Transverse colon (tissue), 4 donors: ENCODE measurements at regions not wholly inside any gene's neighbourhood (a gene's known extent, or its start where the extent isn't known, plus 50 kb on each side); places are given as distances from the start of the nearest gene placed in this dataset.

Experiments
- DNase-seq: peaks from one replicate; pipeline ENCODE4 v3.0.0-alpha.2; 2019
- H3K27ac ChIP-seq, 4 donors: fragments of 200-600 bp; sonication (generic); 2 replicates each; pipeline ENCODE4 v1.5.1; 2016 to 2018; ENCODE audit warnings: inconsistent platforms in 4 of 4
- H3K27me3 ChIP-seq: fragments of 200-600 bp; sonication (generic); 2 replicates; pipeline ENCODE4 v1.5.1; 2017; ENCODE audit warnings: inconsistent platforms
- H3K36me3 ChIP-seq, 4 donors: fragments of 200-600 bp; sonication (generic); 2 replicates each; pipeline ENCODE4 v1.5.1; 2017 to 2019; ENCODE audit warnings: inconsistent platforms in 4 of 4
- H3K4me1 ChIP-seq, 4 donors: fragments of 200-600 bp; sonication (generic); 2 replicates each; pipeline ENCODE4 v1.5.1; 2017 to 2020; ENCODE audit warnings: inconsistent platforms in 4 of 4
- H3K4me3 ChIP-seq, 4 donors: fragments of 200-600 bp; sonication (generic); 1 replicate in 1 of 4; 2 replicates in 3 of 4; pipeline versions ENCODE4 v1.5.1 to v1.6.1; 2017 to 2019; ENCODE audit warnings: inconsistent platforms in 4 of 4
- H3K9me3 ChIP-seq, 2 donors: fragments of 200-600 bp; sonication (generic); 2 replicates each; pipeline ENCODE4 v1.5.1; 2017 to 2019; ENCODE audit warnings: inconsistent platforms in 2 of 2
- EP300 ChIP-seq: sonication (generic); formaldehyde crosslinking; IDR thresholded peaks from one replicate; pipeline ENCODE4 v1.6.1; 2017; ENCODE audit warnings: antibody characterized with exemption, low read depth
- POLR2A ChIP-seq: fragments of 450-650 bp; IDR thresholded peaks from one replicate; pipeline ENCODE4 v1.6.1; 2016; ENCODE audit warnings: antibody characterized with exemption, mild to moderate bottlenecking, moderate library complexity
- POLR2AphosphoS5 ChIP-seq, 3 donors: sonication (generic); formaldehyde crosslinking; IDR thresholded peaks; one replicate each; pipeline ENCODE4 v1.6.1; 2016; ENCODE audit warnings: antibody characterized with exemption in 3 of 3
- WGBS, 2 donors: methylation state at CpG; one replicate each; pipeline ENCODE4 v1.1.5; 2018; ENCODE audit warnings: low coverage in 1 of 2; 5-methylcytosine and 5-hydroxymethylcytosine counted together
- in situ Hi-C, 4 donors: fragments of 200-750 bp; cut with MboI; loops; one replicate each; pipeline versions ENCODE4 v1.15.0 to v1.15.1; 2017; ENCODE audit warnings: low sequenced_read_pairs in 3 of 4, low pct_ligation_motif_present in 1 of 4, low pct_unique_long_range_greater_than_20kb in 1 of 4
- intact Hi-C: fragments of 100-400 bp; cut with DNase I; formaldehyde crosslinking; loops from one replicate; pipeline ENCODE4 v1.15.1; 2023; ENCODE audit warnings: low total_unique reads
- TF ChIP-seq, protein P1 (sequence below), 5 experiments: fragments of 200-600 bp in 3 of 5; fragments of 450-650 bp in 2 of 5; sonication (generic) in 3 of 5; IDR thresholded peaks; 1 replicate in 2 of 5; 2 replicates in 3 of 5; pipeline ENCODE4 v1.5.1; 2016 to 2017; ENCODE audit warnings: antibody characterized with exemption in 5 of 5, inconsistent platforms in 3 of 5, mild to moderate bottlenecking in 2 of 5, moderate library complexity in 1 of 5

DNA sequence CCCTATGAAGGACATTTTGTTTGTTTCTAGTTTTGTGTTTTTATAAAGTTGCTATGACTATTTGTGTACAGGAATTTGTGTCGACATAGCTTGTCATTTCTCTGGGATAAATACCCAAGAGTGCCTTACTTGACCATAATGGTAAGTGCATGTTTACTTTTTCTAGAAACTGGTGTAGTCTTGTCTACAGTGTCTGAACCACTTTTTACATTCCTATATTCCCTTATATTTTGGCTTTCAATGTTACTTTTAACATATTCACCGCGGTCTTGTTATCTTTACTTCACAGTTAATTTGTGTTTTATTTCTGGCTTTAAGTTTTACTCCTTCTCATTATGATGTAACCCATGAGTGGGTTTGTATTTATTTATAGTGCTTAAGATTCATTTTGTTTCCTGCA is 444.4 kb upstream of the RGS17 start:
- WGBS, 2 donors: 83 to 92% methylated on average over 3 of the region's 3 CpGs
- TF ChIP-seq POLR2AphosphoS5 (IDR thresholded peaks at IDR 0.05): no peak
- no peak for TF ChIP-seq EP300
- no peak for TF ChIP-seq POLR2A
- TF ChIP-seq, protein P1, sequence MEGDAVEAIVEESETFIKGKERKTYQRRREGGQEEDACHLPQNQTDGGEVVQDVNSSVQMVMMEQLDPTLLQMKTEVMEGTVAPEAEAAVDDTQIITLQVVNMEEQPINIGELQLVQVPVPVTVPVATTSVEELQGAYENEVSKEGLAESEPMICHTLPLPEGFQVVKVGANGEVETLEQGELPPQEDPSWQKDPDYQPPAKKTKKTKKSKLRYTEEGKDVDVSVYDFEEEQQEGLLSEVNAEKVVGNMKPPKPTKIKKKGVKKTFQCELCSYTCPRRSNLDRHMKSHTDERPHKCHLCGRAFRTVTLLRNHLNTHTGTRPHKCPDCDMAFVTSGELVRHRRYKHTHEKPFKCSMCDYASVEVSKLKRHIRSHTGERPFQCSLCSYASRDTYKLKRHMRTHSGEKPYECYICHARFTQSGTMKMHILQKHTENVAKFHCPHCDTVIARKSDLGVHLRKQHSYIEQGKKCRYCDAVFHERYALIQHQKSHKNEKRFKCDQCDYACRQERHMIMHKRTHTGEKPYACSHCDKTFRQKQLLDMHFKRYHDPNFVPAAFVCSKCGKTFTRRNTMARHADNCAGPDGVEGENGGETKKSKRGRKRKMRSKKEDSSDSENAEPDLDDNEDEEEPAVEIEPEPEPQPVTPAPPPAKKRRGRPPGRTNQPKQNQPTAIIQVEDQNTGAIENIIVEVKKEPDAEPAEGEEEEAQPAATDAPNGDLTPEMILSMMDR (IDR thresholded peaks at IDR 0.05): no peak
- Histone ChIP-seq H3K27me3 (no peaks in the 10 kb centered on the region), H3K9me3 (no peaks in the 10 kb centered on the region), H3K27ac (no peak overlapping the region), H3K4me1 (no peaks in the 10 kb centered on the region), H3K36me3 (no peaks in the 10 kb centered on the region), H3K4me3 (no peak overlapping the region)
- in situ Hi-C loops: no loop called here
- intact Hi-C loops: no loop called here
- DNase-seq: no peak

DNA sequence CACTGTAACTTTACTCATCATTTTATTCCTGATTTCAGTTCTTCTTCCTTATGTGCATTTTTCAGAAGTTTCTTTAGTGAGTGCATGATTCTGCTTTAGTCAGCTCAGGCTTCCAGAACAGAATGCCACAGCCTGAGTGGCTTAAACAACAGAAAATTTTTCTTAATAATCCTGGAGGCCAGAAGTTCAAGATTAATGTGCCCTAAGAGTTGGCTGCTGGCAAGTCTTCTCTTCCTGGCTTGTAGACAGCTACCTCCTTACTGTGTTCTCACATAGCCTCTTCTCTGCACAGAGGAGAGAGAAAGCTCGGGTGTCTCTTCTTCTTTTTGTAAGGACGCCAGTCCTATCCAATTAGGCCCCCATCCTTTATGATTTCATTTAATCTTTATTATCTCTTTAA is 443.1 kb upstream of the RGS17 start:
- WGBS, 2 donors: 50 to 86% methylated on average over 2 of the region's 2 CpGs
- H3K27ac ChIP-seq: no peak overlapping the region
- H3K9me3 ChIP-seq: no peaks in the 10 kb centered on the region
- H3K27me3 ChIP-seq: no peaks in the 10 kb centered on the region
- no peak overlapping the region for H3K4me3 ChIP-seq
- in situ Hi-C loops: no loop called here
- no peak for DNase-seq
- TF ChIP-seq POLR2AphosphoS5 (IDR thresholded peaks at IDR 0.05): no peak
- TF ChIP-seq, protein P1 (IDR thresholded peaks at IDR 0.05): no peak
- TF ChIP-seq EP300: no peak
- no peak for TF ChIP-seq POLR2A
- intact Hi-C loops: no loop called here
- no peaks in the 10 kb centered on the region for H3K4me1 ChIP-seq
- H3K36me3 ChIP-seq: no peaks in the 10 kb centered on the region

DNA sequence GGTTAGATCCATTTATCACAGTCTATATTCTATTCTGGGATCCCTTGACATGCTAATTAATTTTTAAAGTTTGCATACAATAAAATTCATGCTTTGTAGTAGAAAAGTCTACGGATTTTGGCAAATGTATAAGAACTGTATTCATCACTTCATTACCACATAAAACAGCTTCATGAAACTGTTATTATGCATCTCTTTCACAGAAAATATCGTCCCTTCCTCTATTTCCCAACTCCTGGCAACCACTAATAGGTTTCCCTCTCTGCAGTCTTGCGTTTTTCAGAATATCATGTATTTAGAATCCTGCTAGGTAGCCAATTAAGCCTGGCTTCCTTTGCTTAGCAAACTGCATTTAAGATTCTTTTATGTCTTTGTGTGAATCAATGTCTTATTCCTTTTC is 441.3 kb upstream of the RGS17 start:
- no peak for DNase-seq
- Histone ChIP-seq H3K4me3 (no peak overlapping the region), H3K27ac (no peak overlapping the region), H3K9me3 (no peaks in the 10 kb centered on the region), H3K4me1 (no peaks in the 10 kb centered on the region), H3K27me3 (no peaks in the 10 kb centered on the region), H3K36me3 (no peaks in the 10 kb centered on the region)
- WGBS, 2 donors: 55 to 62% methylated on average over 3 of the region's 3 CpGs
- TF ChIP-seq POLR2AphosphoS5 (IDR thresholded peaks at IDR 0.05): no peak
- TF ChIP-seq EP300: no peak
- TF ChIP-seq, protein P1 (IDR thresholded peaks at IDR 0.05): no peak
- no peak for TF ChIP-seq POLR2A
- in situ Hi-C loops: no loop called here
- intact Hi-C loops: no loop called here

DNA sequence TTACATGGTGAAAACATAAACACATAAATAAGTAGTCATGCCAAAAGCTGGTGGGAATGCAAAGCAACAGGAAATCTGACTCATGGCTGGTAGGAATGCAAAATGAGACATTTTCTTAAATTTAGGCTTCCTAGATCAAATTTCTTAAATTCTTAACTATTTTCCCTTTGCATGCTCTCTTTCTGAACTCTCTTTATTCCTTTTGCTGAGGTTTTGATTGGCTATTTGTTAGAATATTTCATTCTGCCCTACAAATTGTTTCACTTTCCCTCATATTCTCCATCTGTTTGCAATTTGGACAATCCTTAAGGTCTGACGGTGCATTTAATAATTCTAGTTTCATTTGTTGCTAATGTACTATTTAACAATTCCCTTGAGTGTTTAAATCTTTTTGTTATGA is 437.5 kb upstream of the RGS17 start:
- TF ChIP-seq EP300: no peak
- no peak for TF ChIP-seq POLR2A
- TF ChIP-seq POLR2AphosphoS5 (IDR thresholded peaks at IDR 0.05): no peak
- TF ChIP-seq, protein P1 (IDR thresholded peaks at IDR 0.05): no peak
- no peak for DNase-seq
- no peak overlapping the region for H3K4me3 ChIP-seq

More for the DNA sequence above, 437.5 kb upstream of the RGS17 start:
- WGBS, 2 donors: 60 to 76% methylated on average over 1 of the region's 1 CpG
- H3K4me1 ChIP-seq: no peaks in the 10 kb centered on the region
- H3K36me3 ChIP-seq: no peaks in the 10 kb centered on the region
- H3K27me3 ChIP-seq: no peaks in the 10 kb centered on the region
- H3K9me3 ChIP-seq: no peaks in the 10 kb centered on the region
- in situ Hi-C loops: no loop called here
- no peak overlapping the region for H3K27ac ChIP-seq
- intact Hi-C loops: no loop called here
